ENCODE measurements at regions not wholly inside any gene's neighbourhood (a gene's known extent, or its start where the extent isn't known, plus 50 kb on each side); places are given as distances from the start of the nearest gene placed in this dataset.

DNA sequence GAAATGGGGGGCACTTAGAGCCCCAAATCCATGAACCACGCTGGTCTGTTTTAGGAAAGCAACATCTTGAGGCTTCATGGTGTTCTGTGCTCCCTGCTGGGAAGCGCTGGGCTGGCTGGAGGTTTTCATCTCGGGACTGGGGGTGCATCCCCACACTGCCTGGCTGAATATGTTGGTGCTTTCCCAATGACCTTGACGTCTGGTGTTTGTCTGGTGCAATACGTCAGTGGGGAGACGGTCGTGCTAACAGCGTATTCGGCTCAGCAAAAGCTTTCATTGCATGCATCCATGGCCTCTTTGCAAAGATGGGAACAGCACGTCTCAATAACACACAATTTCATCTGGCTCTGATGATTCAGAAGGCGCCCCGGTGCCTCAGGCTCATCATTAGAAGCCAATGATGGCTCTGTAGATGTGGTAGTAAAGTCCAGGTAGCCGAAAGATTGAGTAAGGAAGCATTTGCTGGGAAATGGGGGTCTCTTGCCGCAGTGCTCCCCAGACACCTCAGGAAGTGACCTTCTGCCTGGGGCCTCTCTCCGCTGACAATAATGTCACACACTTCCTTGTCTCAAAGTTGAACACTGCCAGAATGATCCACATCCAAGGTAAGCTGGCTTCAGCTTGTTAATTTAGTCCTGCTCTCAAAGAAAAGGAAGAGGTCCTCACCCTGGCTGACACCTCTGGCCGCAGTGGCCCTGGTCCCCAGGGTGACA is 97.7 kb downstream of the ING1 start:
- Histone ChIP-seq H3K4me3 (ENCODE audit: low read depth in 1 of 3, low read length in 3 of 3) (no peak overlapping the region), H3K27me3 (ENCODE audit: control insufficient read depth in 4 of 4, insufficient read depth in 4 of 4, low read length in 3 of 4) (peaks cover 0 to 5% (median 1%) of the 10 kb centered on the region in 4 donors), H3K36me3 (ENCODE audit: control insufficient read depth in 4 of 4, insufficient read depth in 3 of 4, low read depth in 1 of 4, low read length in 3 of 4) (no peaks in the 10 kb centered on the region), H3K9me3 (ENCODE audit: control insufficient read depth in 4 of 4, low read length in 3 of 4) (no peaks in the 10 kb centered on the region), H3K27ac (ENCODE audit: low read depth in 1 of 2, low read length in 2 of 2) (no peak overlapping the region), H3K4me1 (ENCODE audit: control insufficient read depth in 4 of 4, insufficient read depth in 4 of 4, low read length in 3 of 4) (peaks cover 6 to 13% (median 9%) of the 10 kb centered on the region in 4 donors), H3K9ac (ENCODE audit: low read depth in 1 of 2, low read length in 2 of 2) (no peak overlapping the region)
- DNase-seq (ENCODE audit: low spot score): peak; percentile 13
- TF ChIP-seq RXRA (IDR thresholded peaks at IDR 0.05): no peak
- TF ChIP-seq, protein P1, sequence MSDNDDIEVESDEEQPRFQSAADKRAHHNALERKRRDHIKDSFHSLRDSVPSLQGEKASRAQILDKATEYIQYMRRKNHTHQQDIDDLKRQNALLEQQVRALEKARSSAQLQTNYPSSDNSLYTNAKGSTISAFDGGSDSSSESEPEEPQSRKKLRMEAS (IDR thresholded peaks at IDR 0.05): no peak
- TF ChIP-seq, protein P2, sequence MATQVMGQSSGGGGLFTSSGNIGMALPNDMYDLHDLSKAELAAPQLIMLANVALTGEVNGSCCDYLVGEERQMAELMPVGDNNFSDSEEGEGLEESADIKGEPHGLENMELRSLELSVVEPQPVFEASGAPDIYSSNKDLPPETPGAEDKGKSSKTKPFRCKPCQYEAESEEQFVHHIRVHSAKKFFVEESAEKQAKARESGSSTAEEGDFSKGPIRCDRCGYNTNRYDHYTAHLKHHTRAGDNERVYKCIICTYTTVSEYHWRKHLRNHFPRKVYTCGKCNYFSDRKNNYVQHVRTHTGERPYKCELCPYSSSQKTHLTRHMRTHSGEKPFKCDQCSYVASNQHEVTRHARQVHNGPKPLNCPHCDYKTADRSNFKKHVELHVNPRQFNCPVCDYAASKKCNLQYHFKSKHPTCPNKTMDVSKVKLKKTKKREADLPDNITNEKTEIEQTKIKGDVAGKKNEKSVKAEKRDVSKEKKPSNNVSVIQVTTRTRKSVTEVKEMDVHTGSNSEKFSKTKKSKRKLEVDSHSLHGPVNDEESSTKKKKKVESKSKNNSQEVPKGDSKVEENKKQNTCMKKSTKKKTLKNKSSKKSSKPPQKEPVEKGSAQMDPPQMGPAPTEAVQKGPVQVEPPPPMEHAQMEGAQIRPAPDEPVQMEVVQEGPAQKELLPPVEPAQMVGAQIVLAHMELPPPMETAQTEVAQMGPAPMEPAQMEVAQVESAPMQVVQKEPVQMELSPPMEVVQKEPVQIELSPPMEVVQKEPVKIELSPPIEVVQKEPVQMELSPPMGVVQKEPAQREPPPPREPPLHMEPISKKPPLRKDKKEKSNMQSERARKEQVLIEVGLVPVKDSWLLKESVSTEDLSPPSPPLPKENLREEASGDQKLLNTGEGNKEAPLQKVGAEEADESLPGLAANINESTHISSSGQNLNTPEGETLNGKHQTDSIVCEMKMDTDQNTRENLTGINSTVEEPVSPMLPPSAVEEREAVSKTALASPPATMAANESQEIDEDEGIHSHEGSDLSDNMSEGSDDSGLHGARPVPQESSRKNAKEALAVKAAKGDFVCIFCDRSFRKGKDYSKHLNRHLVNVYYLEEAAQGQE (IDR thresholded peaks at IDR 0.05): no peak
- 60% methylated on average over 16 of the region's 16 CpGs for WGBS

GRCh38 chr13:110811771-110812120 is 98.2 kb downstream of the ING1 start:
- Histone ChIP-seq H3K27ac (ENCODE audit: low read depth in 1 of 2, low read length in 2 of 2) (no peak overlapping the region), H3K4me3 (ENCODE audit: low read depth in 1 of 3, low read length in 3 of 3) (peak overlapping the region in 1 of 3 donors; percentile 31), H3K36me3 (ENCODE audit: control insufficient read depth in 4 of 4, insufficient read depth in 3 of 4, low read depth in 1 of 4, low read length in 3 of 4) (no peaks in the 10 kb centered on the region), H3K27me3 (ENCODE audit: control insufficient read depth in 4 of 4, insufficient read depth in 4 of 4, low read length in 3 of 4) (peaks cover 0 to 5% (median 1%) of the 10 kb centered on the region in 4 donors), H3K4me1 (ENCODE audit: control insufficient read depth in 4 of 4, insufficient read depth in 4 of 4, low read length in 3 of 4) (peaks cover 6 to 13% (median 9%) of the 10 kb centered on the region in 4 donors), H3K9me3 (ENCODE audit: control insufficient read depth in 4 of 4, low read length in 3 of 4) (no peaks in the 10 kb centered on the region), H3K9ac (ENCODE audit: low read depth in 1 of 2, low read length in 2 of 2) (no peak overlapping the region)
- no peak for DNase-seq (ENCODE audit: low spot score)
- TF ChIP-seq GABPA (IDR thresholded peaks at IDR 0.05 in 1 of 2, conservative IDR thresholded peaks at IDR 0.05 in 1 of 2) (no peak), TAF1 (conservative IDR thresholded peaks at IDR 0.05) (no peak), JUND (IDR thresholded peaks at IDR 0.05) (no peak), RXRA (IDR thresholded peaks at IDR 0.05) (no peak), FOXA1 (IDR thresholded peaks at IDR 0.05) (no peak), FOXA2 (IDR thresholded peaks at IDR 0.05) (no peak), ATF3 (IDR thresholded peaks at IDR 0.05) (no peak), EGR1 (IDR thresholded peaks at IDR 0.05; ENCODE audit: low read depth in 2 of 2) (no peak), RAD21 (IDR thresholded peaks at IDR 0.05) (no peak)
- TF ChIP-seq, protein P3, sequence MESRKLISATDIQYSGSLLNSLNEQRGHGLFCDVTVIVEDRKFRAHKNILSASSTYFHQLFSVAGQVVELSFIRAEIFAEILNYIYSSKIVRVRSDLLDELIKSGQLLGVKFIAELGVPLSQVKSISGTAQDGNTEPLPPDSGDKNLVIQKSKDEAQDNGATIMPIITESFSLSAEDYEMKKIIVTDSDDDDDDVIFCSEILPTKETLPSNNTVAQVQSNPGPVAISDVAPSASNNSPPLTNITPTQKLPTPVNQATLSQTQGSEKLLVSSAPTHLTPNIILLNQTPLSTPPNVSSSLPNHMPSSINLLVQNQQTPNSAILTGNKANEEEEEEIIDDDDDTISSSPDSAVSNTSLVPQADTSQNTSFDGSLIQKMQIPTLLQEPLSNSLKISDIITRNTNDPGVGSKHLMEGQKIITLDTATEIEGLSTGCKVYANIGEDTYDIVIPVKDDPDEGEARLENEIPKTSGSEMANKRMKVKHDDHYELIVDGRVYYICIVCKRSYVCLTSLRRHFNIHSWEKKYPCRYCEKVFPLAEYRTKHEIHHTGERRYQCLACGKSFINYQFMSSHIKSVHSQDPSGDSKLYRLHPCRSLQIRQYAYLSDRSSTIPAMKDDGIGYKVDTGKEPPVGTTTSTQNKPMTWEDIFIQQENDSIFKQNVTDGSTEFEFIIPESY (IDR thresholded peaks at IDR 0.05): no peak
- TF ChIP-seq, protein P4, sequence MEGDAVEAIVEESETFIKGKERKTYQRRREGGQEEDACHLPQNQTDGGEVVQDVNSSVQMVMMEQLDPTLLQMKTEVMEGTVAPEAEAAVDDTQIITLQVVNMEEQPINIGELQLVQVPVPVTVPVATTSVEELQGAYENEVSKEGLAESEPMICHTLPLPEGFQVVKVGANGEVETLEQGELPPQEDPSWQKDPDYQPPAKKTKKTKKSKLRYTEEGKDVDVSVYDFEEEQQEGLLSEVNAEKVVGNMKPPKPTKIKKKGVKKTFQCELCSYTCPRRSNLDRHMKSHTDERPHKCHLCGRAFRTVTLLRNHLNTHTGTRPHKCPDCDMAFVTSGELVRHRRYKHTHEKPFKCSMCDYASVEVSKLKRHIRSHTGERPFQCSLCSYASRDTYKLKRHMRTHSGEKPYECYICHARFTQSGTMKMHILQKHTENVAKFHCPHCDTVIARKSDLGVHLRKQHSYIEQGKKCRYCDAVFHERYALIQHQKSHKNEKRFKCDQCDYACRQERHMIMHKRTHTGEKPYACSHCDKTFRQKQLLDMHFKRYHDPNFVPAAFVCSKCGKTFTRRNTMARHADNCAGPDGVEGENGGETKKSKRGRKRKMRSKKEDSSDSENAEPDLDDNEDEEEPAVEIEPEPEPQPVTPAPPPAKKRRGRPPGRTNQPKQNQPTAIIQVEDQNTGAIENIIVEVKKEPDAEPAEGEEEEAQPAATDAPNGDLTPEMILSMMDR (IDR thresholded peaks at IDR 0.05; ENCODE audit: low read depth, low read length, missing input control): no peak
- WGBS: 63% methylated on average over 8 of the region's 8 CpGs
